ENCODE measurements at regions not wholly inside any gene's neighbourhood (a gene's known extent, or its start where the extent isn't known, plus 50 kb on each side); places are given as distances from the start of the nearest gene placed in this dataset.

DNA sequence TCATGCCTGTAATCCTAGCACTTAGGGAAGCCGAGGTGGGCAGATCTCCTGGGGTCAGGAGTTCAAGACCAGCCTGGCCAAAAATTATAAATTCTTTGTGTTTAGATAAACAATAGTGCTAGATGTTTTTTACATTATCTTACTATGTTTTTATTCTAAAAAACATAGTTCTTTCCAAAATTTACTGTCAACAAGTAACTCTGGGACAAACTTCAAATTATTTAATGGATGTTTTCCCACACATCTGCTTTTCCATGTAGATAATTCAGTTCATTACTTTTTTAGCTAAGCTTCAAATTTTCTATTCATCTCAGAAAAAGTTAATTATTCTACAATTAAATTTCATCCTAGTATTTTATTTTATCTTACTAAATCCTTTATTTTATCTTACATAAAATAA, 596.2 kb upstream of the LRRC4C start:
- no peak for DNase-seq (ENCODE audit: low spot score)
- H3K9me3 Mint-ChIP-seq (ENCODE audit: unreplicated experiment), result peaks cover 4% of the 10 kb centered on the region
- no peak overlapping the region for H3K4me3 Mint-ChIP-seq (ENCODE audit: unreplicated experiment)
- no peaks in the 10 kb centered on the region for H3K27me3 Mint-ChIP-seq (ENCODE audit: unreplicated experiment)
- no peak overlapping the region for H3K27ac Mint-ChIP-seq (ENCODE audit: unreplicated experiment)
- TF ChIP-seq, protein P1, sequence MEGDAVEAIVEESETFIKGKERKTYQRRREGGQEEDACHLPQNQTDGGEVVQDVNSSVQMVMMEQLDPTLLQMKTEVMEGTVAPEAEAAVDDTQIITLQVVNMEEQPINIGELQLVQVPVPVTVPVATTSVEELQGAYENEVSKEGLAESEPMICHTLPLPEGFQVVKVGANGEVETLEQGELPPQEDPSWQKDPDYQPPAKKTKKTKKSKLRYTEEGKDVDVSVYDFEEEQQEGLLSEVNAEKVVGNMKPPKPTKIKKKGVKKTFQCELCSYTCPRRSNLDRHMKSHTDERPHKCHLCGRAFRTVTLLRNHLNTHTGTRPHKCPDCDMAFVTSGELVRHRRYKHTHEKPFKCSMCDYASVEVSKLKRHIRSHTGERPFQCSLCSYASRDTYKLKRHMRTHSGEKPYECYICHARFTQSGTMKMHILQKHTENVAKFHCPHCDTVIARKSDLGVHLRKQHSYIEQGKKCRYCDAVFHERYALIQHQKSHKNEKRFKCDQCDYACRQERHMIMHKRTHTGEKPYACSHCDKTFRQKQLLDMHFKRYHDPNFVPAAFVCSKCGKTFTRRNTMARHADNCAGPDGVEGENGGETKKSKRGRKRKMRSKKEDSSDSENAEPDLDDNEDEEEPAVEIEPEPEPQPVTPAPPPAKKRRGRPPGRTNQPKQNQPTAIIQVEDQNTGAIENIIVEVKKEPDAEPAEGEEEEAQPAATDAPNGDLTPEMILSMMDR (IDR thresholded peaks at IDR 0.05; ENCODE audit: unreplicated experiment), result no peak
- H3K36me3 Mint-ChIP-seq (ENCODE audit: low read depth, unreplicated experiment), result no peaks in the 10 kb centered on the region
- H3K4me1 Mint-ChIP-seq (ENCODE audit: unreplicated experiment), result no peaks in the 10 kb centered on the region

DNA sequence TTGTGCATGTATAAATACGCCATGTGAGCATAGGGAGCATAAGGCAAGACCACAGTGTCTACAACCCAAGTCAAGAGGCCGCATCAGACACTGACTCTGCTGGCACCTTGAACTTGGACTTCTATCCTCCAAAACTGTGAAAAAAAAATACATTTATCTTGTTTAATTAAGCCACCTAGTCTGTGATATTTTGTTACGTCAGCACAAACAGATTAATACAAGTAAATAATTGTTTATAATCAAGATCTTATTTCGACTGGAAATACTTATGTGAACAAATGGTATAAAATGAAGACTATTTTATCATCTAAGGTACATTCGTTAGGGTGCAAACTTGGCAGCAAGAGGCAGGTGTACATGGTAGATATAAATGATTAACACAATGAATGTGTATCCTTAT, 599.3 kb upstream of the LRRC4C start:
- Mint-ChIP-seq H3K27ac (ENCODE audit: unreplicated experiment) (no peak overlapping the region), H3K9me3 (ENCODE audit: unreplicated experiment) (no peaks in the 10 kb centered on the region), H3K4me3 (ENCODE audit: unreplicated experiment) (no peak overlapping the region), H3K36me3 (ENCODE audit: low read depth, unreplicated experiment) (no peaks in the 10 kb centered on the region), H3K27me3 (ENCODE audit: unreplicated experiment) (no peaks in the 10 kb centered on the region), H3K4me1 (ENCODE audit: unreplicated experiment) (no peaks in the 10 kb centered on the region)
- TF ChIP-seq, protein P1 (IDR thresholded peaks at IDR 0.05; ENCODE audit: unreplicated experiment), result no peak
- DNase-seq (ENCODE audit: low spot score), result no peak

DNA sequence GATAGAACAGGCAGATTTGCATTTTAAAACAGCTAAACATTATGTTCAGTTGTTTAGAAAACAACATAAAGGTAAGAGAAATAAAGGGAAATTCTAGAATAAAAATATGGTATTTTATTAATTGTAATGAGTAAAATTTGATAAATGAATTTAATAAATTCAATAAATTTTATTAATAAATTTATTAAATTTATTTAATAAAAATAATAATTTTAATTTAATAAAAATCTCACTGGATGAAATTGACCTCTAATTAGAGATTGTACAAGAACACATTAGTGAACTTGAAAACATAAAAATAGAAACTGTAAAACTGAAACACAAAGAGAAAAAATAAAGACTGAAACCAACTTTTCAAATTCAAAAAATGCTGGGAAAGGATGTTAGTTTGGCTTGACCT, 605.7 kb upstream of the LRRC4C start:
- no peak overlapping the region for H3K4me3 Mint-ChIP-seq (ENCODE audit: unreplicated experiment)
- peaks cover 5% of the 10 kb centered on the region for H3K27me3 Mint-ChIP-seq (ENCODE audit: unreplicated experiment)
- H3K9me3 Mint-ChIP-seq (ENCODE audit: unreplicated experiment), result no peaks in the 10 kb centered on the region
- DNase-seq (ENCODE audit: low spot score), result no peak
- no peaks in the 10 kb centered on the region for H3K4me1 Mint-ChIP-seq (ENCODE audit: unreplicated experiment)
- H3K36me3 Mint-ChIP-seq (ENCODE audit: low read depth, unreplicated experiment), result no peaks in the 10 kb centered on the region
- TF ChIP-seq, protein P1 (IDR thresholded peaks at IDR 0.05; ENCODE audit: unreplicated experiment), result no peak
- H3K27ac Mint-ChIP-seq (ENCODE audit: unreplicated experiment), result no peak overlapping the region

DNA sequence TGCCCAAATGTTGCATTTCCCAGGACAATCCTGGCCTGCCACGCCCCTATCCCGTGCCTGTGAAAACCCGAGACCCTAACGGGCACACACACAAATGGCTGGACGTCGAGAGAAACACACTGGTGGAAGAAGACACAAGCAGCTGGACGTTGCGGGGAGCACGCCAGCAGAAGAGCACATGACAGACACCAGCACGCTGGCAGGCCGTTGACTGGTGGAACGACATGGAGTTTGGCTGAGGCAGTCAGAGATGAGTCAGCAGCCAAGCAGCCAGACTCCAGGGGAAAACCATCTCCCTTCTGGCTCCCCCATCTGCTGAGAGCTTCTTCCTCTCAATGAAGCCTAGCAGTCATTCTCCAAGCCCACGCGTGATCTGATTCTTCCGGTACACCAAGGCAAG, 606.7 kb upstream of the LRRC4C start:
- H3K4me3 Mint-ChIP-seq (ENCODE audit: unreplicated experiment), result no peak overlapping the region
- peaks cover 5% of the 10 kb centered on the region for H3K27me3 Mint-ChIP-seq (ENCODE audit: unreplicated experiment)
- DNase-seq (ENCODE audit: low spot score), result no peak

DNA sequence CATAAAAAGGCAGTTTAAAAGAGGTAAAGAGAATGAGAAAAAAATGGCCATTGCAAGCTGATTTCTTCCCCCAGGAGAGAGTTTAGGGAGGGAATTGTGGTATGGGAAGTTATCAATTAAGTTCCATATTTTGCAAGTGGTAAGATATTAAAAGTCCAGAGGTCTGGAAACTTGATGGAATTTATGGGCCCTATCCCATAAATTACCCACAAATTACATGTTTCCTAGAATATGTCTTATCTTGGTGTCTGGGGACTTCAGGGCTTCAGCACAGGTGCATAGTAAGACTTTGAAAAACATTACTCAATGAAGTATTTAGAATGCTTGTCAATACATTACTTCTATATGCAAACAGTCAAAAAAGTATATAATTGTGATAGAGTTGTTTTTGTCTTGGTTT, 614.9 kb upstream of the LRRC4C start:
- TF ChIP-seq, protein P1 (IDR thresholded peaks at IDR 0.05; ENCODE audit: unreplicated experiment), result no peak
- Mint-ChIP-seq H3K4me1 (ENCODE audit: unreplicated experiment) (no peaks in the 10 kb centered on the region), H3K4me3 (ENCODE audit: unreplicated experiment) (no peak overlapping the region), H3K27ac (ENCODE audit: unreplicated experiment) (no peak overlapping the region), H3K27me3 (ENCODE audit: unreplicated experiment) (no peaks in the 10 kb centered on the region), H3K36me3 (ENCODE audit: low read depth, unreplicated experiment) (no peaks in the 10 kb centered on the region), H3K9me3 (ENCODE audit: unreplicated experiment) (no peaks in the 10 kb centered on the region)
- no peak for DNase-seq (ENCODE audit: low spot score)

More for the DNA sequence above, 606.7 kb upstream of the LRRC4C start:
- Mint-ChIP-seq H3K4me1 (ENCODE audit: unreplicated experiment) (no peaks in the 10 kb centered on the region), H3K36me3 (ENCODE audit: low read depth, unreplicated experiment) (no peaks in the 10 kb centered on the region), H3K9me3 (ENCODE audit: unreplicated experiment) (no peaks in the 10 kb centered on the region), H3K27ac (ENCODE audit: unreplicated experiment) (no peak overlapping the region)
- TF ChIP-seq, protein P1 (IDR thresholded peaks at IDR 0.05; ENCODE audit: unreplicated experiment), result no peak
